ENCODE measurements at regions not wholly inside any gene's neighbourhood (a gene's known extent, or its start where the extent isn't known, plus 50 kb on each side); places are given as distances from the start of the nearest gene placed in this dataset.
A peak's percentile ranks its signal among the peaks of the same experiment; 100 is the strongest.

DNA sequence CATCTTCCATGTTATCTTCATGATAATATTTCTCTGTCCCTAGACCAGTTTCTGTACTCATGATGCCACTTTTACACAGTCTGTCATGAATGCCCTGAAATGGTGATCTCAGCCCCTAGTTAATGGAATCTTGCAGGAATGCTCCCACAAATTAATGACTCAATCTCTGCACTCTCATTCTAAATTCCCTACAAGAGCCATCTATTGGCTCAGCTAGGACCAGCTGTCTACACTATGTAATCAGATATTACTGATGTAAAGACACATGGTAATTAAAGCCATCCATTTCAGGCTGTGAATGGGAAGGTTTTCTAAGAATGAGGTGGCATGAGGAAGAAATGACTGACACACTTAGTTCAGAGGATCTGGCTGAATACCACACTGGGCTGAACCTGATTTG lies 199.1 kb upstream of the KCND3 start:
- no peak for DNase-seq (ENCODE audit: low read depth, low spot score)
- no peak overlapping the region for H3K27ac ChIP-seq

DNA sequence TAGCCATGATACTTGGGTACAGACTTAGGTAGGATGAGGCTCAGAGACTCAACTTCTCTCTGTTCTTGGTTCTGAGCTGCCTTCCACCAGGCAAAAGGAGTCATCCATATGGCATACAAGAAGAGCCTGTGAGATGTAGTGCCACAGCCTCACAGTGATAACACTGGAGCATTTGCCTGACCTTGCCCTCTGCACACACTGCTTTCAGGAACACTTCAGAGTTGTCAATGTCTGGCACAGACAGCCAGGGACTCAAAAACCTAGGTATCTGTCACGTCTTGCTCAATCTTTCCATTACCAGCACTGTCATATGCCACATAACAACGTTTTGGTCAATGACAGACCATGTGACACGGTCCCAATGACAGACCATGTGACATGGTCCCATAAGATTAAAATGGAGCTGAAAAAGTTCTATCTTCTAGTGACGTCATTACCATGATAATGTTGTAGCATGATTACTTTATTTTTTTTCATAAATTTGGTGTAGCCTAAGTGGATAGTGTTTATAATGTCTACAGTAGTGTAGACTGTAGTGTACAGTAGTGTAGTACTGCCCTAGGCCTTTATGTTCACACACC lies 199.9 kb upstream of the CTTNBP2NL start:
- DNase-seq (ENCODE audit: low read depth, low spot score), result no peak
- H3K27ac ChIP-seq, result no peak overlapping the region

DNA sequence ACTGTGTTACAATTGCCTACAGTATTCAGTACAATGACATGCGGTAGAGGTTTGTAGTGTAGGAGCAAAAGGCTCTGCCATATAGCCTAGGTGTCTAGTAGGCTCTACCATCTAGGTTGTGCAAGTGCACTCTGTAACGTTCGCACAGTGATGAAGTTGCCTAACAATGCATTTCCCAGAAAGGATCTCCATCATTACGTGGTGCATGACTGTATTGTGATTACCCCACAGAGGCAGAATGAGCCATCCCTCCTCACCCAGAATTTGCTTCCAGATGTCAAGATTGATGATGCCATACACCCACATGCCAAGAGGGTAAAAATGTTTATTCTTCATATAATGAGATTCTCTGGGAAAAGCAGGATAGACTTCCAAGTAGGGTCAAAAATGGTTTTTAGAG lies 199.3 kb upstream of the CTTNBP2NL start:
- no peak overlapping the region for H3K27ac ChIP-seq
- DNase-seq (ENCODE audit: low read depth, low spot score), result no peak

DNA sequence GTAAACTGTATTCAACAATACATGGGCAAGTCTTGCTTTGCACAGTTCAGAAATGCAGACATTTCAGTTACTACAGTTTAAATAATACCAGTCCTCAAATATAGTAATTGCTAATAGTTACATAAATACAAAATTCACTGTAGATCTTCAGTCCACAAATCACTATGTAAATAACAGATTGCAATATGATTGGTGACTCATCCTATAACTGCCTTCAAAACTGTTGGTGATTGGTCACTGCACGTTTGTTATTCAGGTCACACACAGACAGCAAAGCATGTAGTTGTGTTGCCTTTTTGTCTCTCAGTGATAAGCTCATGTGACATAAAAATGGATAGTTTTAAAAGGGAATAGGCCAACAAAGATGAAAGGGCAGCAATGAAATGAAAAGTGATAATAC lies 186.5 kb upstream of the CTTNBP2NL start:
- peak; percentile 14 for DNase-seq (ENCODE audit: low read depth, low spot score)
- H3K27ac ChIP-seq, result no peak overlapping the region

- no peak overlapping the region for H3K27ac ChIP-seq
- DNase-seq (ENCODE audit: low read depth, low spot score), result no peak
Measured at GRCh38 chr1:112219267-112219666, 176.7 kb upstream of the CTTNBP2NL start.

GRCh38 chr1:112230232-112230631 lies 165.8 kb upstream of the CTTNBP2NL start:
- DNase-seq (ENCODE audit: low read depth, low spot score), result no peak
- no peak overlapping the region for H3K27ac ChIP-seq

DNA sequence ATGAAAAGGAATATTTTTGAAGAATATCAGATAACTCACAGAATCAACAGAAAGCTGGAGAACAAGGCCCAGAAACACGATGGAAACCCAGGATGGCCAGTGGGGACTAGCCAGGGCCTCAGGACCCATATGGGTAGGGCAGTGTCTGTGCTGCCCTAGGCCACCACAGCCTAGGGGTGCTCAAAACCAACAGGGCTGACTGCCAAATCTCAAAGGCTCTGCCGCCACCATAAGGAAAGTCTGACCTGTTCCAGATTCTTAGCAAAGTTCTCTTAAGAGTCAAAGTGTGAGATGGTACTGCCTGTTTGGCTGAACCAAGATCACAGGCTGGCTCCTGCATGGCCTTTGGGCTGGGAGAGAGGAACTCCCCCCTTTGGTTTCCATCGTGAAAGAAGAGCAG lies 164.7 kb upstream of the CTTNBP2NL start:
- no peak for DNase-seq (ENCODE audit: low read depth, low spot score)

GRCh38 chr1:112232848-112233247 lies 163.2 kb upstream of the CTTNBP2NL start:
- H3K27ac ChIP-seq, result no peak overlapping the region
- no peak for DNase-seq (ENCODE audit: low read depth, low spot score)

More for the DNA sequence above, 164.7 kb upstream of the CTTNBP2NL start:
- H3K27ac ChIP-seq, result no peak overlapping the region

- H3K27ac ChIP-seq, result no peak overlapping the region
- no peak for DNase-seq (ENCODE audit: low read depth, low spot score)
Measured at GRCh38 chr1:112234710-112235109, 161.3 kb upstream of the CTTNBP2NL start.

GRCh38 chr1:112237983-112238545 lies 157.9 kb upstream of the CTTNBP2NL start:
- no peak for DNase-seq (ENCODE audit: low read depth, low spot score)
- no peak overlapping the region for H3K27ac ChIP-seq

DNA sequence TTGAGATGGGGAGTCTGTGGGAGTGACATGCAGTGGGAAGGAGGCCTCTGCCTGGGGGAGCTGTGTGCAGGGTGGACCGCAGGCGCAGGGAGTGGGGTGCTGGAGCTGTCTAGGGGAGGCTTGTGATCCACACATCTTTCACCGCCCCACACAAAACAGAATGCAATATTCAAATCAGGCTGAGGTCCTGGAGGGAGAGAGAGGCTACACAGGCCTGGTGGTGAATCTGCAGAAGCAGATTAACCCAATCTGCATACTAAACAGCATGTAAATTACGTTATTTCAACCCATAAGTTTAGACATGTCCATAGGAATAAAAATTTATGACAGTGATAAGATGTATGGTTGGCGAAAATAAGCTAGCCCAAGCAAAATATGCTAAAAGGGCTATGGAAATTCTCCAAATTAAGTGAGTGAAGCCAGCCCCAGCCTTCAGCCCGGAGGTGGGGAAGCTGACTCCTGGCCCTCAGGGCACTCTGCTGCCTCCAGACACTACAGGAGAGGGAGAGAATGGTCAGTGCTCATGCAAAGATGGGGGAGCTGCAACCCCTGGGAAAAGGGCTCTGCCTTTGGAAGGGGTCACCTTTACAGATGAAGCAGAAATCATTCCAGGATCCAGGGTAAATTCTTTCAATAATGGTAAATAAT lies 156.2 kb upstream of the CTTNBP2NL start:
- DNase-seq (ENCODE audit: low read depth, low spot score), result no peak
- no peak overlapping the region for H3K27ac ChIP-seq

DNA sequence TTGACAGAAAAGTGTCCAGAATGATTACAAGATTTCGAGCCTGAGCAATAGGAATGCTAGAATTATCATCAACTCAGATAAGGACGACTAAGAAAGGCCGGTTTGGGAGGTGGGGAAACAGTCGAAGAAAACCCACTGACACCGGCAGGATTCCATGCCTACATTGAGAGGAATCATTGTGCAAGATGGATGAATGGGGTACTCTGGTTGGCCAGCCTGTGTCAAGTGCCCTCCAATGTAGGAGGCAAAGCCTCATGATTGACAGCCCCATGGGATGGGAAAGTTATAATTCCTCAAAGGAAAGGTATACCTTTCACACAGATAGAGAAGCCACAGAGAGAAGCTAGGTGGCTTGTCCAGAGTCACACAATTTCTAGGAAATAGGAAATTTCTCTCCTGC lies 153.5 kb upstream of the CTTNBP2NL start:
- H3K27ac ChIP-seq, result no peak overlapping the region
- no peak for DNase-seq (ENCODE audit: low read depth, low spot score)

DNA sequence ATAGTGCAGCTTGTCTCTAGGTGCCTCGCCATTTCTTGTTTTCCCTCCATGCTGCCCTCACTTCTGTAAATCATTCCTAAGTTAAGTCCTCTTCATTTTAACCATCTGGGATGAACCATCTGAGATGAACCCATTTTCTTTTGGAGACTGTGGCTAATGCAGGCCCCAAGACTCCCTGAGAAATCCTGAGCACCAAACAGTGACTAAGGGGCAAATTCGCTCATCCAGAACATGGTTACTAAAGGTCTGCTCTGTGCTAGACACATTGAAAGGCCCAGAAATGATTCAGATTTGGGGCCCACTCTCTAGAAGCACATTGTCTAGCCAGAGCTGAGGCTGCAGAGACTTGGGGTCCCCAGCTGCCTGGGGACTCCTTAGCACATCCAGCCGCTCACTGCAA lies 151.9 kb upstream of the CTTNBP2NL start:
- no peak overlapping the region for H3K27ac ChIP-seq
- DNase-seq (ENCODE audit: low read depth, low spot score), result no peak

DNA sequence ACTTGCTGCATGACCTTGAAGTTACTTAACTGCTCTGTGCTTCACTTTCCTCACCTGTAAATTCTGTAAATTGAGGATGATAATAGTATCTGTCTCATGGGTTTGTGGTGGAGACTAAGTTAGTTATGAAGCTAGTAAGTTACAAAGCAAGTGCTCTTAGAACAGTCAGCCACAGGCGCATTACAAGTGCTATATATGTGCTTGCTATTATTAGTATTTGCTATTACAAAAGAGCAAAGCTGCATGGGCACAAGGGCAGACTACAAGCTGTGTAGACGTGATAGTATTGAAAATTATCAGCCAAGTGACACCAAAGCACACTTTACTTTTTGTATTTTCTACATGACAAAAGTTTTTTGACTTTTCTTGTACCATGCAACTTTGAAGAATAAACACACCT lies 150.9 kb upstream of the CTTNBP2NL start:
- DNase-seq (ENCODE audit: low read depth, low spot score), result no peak
- no peak overlapping the region for H3K27ac ChIP-seq

DNA sequence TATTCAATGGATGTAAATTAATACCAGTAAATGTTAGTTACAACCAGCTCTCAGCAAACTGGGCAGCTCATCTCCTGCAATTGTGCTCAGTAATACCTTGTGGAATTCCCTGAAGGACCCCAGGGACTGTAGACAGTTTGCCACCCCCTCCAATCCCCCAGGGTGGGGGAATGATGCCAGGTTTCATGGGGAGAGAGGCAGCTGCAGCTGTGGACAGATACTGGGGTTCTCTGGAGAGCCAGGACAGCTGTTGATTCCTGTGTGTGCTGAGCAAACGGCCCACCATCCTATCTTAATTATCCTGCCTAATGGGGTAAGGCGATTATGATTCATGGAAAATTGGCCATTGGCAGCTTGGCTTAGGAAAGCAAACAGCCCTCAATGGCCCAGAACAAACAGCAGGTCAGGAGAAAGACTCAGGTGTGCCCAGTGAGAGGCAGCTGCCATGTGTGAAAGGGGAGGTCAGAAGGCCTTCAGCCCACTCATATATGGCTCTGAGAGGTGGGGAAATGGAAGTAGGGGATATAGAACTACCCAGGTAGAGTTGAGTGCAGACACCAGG lies 148.9 kb upstream of the CTTNBP2NL start:
- no peak for DNase-seq (ENCODE audit: low read depth, low spot score)
- H3K27ac ChIP-seq, result no peak overlapping the region

- no peak overlapping the region for H3K27ac ChIP-seq
Measured at GRCh38 chr1:112247961-112248360, 148.1 kb upstream of the CTTNBP2NL start.

GRCh38 chr1:112250892-112251291 lies 145.1 kb upstream of the CTTNBP2NL start:
- DNase-seq (ENCODE audit: low read depth, low spot score), result no peak
- H3K27ac ChIP-seq, result peak overlapping the region; percentile 71

More at GRCh38 chr1:112247961-112248360, 148.1 kb upstream of the CTTNBP2NL start:
- no peak for DNase-seq (ENCODE audit: low read depth, low spot score)

DNA sequence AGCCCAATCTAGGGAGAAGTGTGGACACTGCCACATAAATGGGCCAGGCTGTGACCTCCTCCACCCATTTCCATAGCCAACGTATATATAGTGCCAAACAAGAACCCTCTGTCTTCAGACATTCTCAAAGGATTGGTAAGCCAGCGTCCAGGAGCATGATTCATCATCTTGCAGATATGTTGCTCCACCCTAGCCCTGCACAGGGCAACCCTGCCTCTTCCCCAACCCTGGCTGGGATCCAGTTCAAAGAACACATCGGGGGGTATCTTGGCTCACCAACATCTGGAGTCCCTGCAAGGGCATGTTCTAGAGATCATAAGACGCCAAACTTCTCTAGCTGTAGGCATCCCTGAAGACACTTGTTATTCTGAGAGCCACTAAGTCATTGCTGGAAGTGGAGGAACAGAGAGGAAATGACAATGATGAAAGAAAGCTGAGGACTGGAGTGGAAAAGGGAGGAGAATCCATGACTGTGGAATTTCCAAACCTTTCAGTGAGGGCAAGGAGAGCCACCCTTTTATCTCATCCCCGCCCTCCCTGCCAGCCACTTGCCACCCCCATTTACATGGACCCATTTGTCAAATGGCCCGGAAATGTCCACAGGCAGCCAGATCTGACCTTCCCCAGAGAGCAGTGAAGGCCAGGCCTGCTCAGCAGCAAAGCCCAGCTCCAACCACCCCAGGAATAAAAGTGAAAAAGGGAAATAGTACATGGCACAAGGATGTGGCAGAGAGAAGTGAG lies 144.1 kb upstream of the CTTNBP2NL start:
- peak; percentile 48 for DNase-seq (ENCODE audit: low read depth, low spot score)
- peak overlapping the region; percentile 71 for H3K27ac ChIP-seq

GRCh38 chr1:112253366-112253765 lies 142.6 kb upstream of the CTTNBP2NL start:
- no peak overlapping the region for H3K27ac ChIP-seq
- DNase-seq (ENCODE audit: low read depth, low spot score), result no peak

DNA sequence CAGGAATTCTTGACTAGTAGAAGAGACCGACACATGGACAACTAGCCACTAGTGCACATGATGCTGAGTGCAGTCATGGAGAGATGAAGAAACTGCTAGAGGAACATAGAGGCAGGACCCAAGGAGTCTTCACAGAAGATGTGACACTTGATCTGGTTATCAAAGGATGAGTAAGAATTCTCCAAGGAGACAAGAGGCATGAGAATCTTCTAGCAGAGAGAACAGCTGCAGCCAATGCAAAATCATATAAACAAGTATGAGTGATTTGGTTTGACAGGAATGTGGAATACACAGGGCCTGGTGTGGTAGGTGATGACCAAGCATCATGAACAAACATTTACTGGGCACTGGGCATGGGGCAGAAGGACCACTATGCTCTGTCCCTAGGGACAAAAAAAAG lies 140.9 kb upstream of the CTTNBP2NL start:
- DNase-seq (ENCODE audit: low read depth, low spot score), result no peak
- no peak overlapping the region for H3K27ac ChIP-seq

GRCh38 chr1:112256411-112256810 lies 139.6 kb upstream of the CTTNBP2NL start:
- no peak for DNase-seq (ENCODE audit: low read depth, low spot score)
- no peak overlapping the region for H3K27ac ChIP-seq
